ENCODE measurements at regions not wholly inside any gene's neighbourhood (a gene's known extent, or its start where the extent isn't known, plus 50 kb on each side); places are given as distances from the start of the nearest gene placed in this dataset.

DNA sequence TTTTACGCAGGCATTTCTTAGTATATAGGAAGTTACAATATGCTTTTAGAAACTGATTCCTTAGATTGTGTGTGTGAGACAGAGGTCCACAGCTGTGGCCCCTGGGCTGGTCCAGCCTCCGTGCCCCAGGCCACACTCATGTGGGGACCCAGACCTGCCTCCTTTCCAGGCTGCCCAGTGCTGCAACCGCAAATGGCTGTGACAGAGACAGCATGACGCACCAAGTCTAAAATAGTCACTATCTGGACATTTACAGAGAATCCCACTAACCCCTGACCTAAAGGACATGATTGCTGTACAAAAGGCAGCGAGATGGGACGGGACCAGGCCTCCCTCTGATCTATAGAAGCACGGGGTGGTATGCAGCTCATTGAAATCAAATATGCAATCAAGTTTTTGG lies 152.2 kb downstream of the TMEM18 start:
- TF ChIP-seq, protein P1, sequence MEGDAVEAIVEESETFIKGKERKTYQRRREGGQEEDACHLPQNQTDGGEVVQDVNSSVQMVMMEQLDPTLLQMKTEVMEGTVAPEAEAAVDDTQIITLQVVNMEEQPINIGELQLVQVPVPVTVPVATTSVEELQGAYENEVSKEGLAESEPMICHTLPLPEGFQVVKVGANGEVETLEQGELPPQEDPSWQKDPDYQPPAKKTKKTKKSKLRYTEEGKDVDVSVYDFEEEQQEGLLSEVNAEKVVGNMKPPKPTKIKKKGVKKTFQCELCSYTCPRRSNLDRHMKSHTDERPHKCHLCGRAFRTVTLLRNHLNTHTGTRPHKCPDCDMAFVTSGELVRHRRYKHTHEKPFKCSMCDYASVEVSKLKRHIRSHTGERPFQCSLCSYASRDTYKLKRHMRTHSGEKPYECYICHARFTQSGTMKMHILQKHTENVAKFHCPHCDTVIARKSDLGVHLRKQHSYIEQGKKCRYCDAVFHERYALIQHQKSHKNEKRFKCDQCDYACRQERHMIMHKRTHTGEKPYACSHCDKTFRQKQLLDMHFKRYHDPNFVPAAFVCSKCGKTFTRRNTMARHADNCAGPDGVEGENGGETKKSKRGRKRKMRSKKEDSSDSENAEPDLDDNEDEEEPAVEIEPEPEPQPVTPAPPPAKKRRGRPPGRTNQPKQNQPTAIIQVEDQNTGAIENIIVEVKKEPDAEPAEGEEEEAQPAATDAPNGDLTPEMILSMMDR (IDR thresholded peaks at IDR 0.05), result no peak
- TF ChIP-seq EZH2phosphoT487 (IDR thresholded peaks at IDR 0.05; ENCODE audit: borderline replicate concordance, low read depth), result no peak
- no peak for TF ChIP-seq FOXM1 (IDR thresholded peaks at IDR 0.05; ENCODE audit: low read depth)
- no peak for TF ChIP-seq GABPA (IDR thresholded peaks at IDR 0.05; ENCODE audit: low read depth)
- TF ChIP-seq PBX3 (IDR thresholded peaks at IDR 0.05), result no peak
- TF ChIP-seq TCF12 (IDR thresholded peaks at IDR 0.05), result no peak
- TF ChIP-seq JUND (IDR thresholded peaks at IDR 0.05), result no peak
- TF ChIP-seq RAD21 (IDR thresholded peaks at IDR 0.05; ENCODE audit: low read length), result no peak
- no peak for TF ChIP-seq ZBTB33 (IDR thresholded peaks at IDR 0.05; ENCODE audit: borderline replicate concordance, low read depth)
- TF ChIP-seq, protein P2, sequence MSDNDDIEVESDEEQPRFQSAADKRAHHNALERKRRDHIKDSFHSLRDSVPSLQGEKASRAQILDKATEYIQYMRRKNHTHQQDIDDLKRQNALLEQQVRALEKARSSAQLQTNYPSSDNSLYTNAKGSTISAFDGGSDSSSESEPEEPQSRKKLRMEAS (IDR thresholded peaks at IDR 0.05; ENCODE audit: low read depth), result no peak
- TF ChIP-seq NRF1 (IDR thresholded peaks at IDR 0.05; ENCODE audit: low read depth, low read length), result no peak
- no peak for TF ChIP-seq FOSL2 (IDR thresholded peaks at IDR 0.05; ENCODE audit: borderline replicate concordance, low read depth)
- TF ChIP-seq SIN3A (IDR thresholded peaks at IDR 0.05; ENCODE audit: borderline replicate concordance, low read depth, low read length), result no peak
- no peak for TF ChIP-seq SMC3 (IDR thresholded peaks at IDR 0.05; ENCODE audit: low read depth, low read length)
